Thyroid gland (tissue), 4 donors: ENCODE measurements at regions not wholly inside any gene's neighbourhood (a gene's known extent, or its start where the extent isn't known, plus 50 kb on each side); places are given as distances from the start of the nearest gene placed in this dataset.

Source experiments
- DNase-seq, 2 donors: peaks; one replicate each; pipeline ENCODE4 v3.0.0-alpha.2; 2019
- H3K27ac ChIP-seq, 3 donors: fragments of 200-600 bp; sonication (generic); 1 replicate in 2 of 3; 2 replicates in 1 of 3; pipeline ENCODE4 v1.5.1; 2016 to 2019; ENCODE audit warnings: mild to moderate bottlenecking in 1 of 3, moderate library complexity in 1 of 3
- H3K27me3 ChIP-seq: fragments of 200-600 bp; sonication (generic); one replicate; pipeline ENCODE4 v1.5.1; 2019
- H3K36me3 ChIP-seq, 2 donors: fragments of 200-600 bp; sonication (generic); one replicate each; pipeline ENCODE4 v1.5.1; 2016 to 2019
- H3K4me1 ChIP-seq, 2 donors: fragments of 200-600 bp; sonication (generic); one replicate each; pipeline ENCODE4 v1.5.1; 2017 to 2019
- H3K4me3 ChIP-seq, 3 donors: fragments of 200-600 bp; sonication (generic); replicated peaks in 1 of 3; 1 replicate in 2 of 3; 2 replicates in 1 of 3; pipeline ENCODE4 v1.5.1; 2016; ENCODE audit warnings: mild to moderate bottlenecking in 1 of 3
- H3K9me3 ChIP-seq: fragments of 200-600 bp; sonication (generic); one replicate; pipeline ENCODE4 v1.5.1; 2017
- CTCF ChIP-seq, 6 experiments: fragments of 200-600 bp in 3 of 6; fragments of 450-650 bp in 3 of 6; sonication (generic) in 3 of 6; IDR thresholded peaks; one replicate each; pipeline ENCODE4 v1.5.1; 2016 to 2019; ENCODE audit warnings: antibody characterized with exemption in 6 of 6, mild to moderate bottlenecking in 2 of 6, inconsistent platforms in 1 of 6, moderate library complexity in 1 of 6
- POLR2A ChIP-seq, 2 donors: fragments of 450-650 bp; IDR thresholded peaks; one replicate each; pipeline ENCODE4 v1.6.1; 2017; ENCODE audit warnings: antibody characterized with exemption in 2 of 2, mild to moderate bottlenecking in 2 of 2, moderate library complexity in 1 of 2
- WGBS, 2 donors: methylation state at CpG; one replicate each; pipeline ENCODE4 v1.1.5; 2017; 5-methylcytosine and 5-hydroxymethylcytosine counted together
- intact Hi-C: fragments of 100-400 bp; cut with DNase I; formaldehyde crosslinking; loops from one replicate; pipeline ENCODE4 v1.15.1; 2023

- no peak for DNase-seq
- 94 to 95% methylated on average over 2 of the region's 2 CpGs for WGBS, 2 donors
- Histone ChIP-seq H3K4me3 (no peak overlapping the region), H3K27me3 (no peaks in the 10 kb centered on the region), H3K9me3 (no peaks in the 10 kb centered on the region), H3K27ac (no peak overlapping the region), H3K36me3 (no peaks in the 10 kb centered on the region), H3K4me1 (no peaks in the 10 kb centered on the region)
- TF ChIP-seq CTCF (IDR thresholded peaks at IDR 0.05) (no peak), POLR2A (IDR thresholded peaks at IDR 0.05) (no peak)
- intact Hi-C loops, result no loop called here
Observed at GRCh38 chr13:73337532-73337931, 278.7 kb downstream of the KLF5 start.

- intact Hi-C loops, result no loop called here
Observed at GRCh38 chr13:73336773-73337172, 278.0 kb downstream of the KLF5 start.

GRCh38 chr13:73335944-73336343, 277.1 kb downstream of the KLF5 start:
- no peak for TF ChIP-seq CTCF (IDR thresholded peaks at IDR 0.05)
- TF ChIP-seq POLR2A (IDR thresholded peaks at IDR 0.05), result no peak
- H3K36me3 ChIP-seq, result no peaks in the 10 kb centered on the region
- WGBS, 2 donors, result 86 to 96% methylated on average over 7 of the region's 7 CpGs

More at GRCh38 chr13:73336773-73337172, 278.0 kb downstream of the KLF5 start:
- H3K9me3 ChIP-seq, result no peaks in the 10 kb centered on the region
- WGBS, 2 donors, result 80 to 81% methylated on average over 4 of the region's 4 CpGs
- no peak for TF ChIP-seq POLR2A (IDR thresholded peaks at IDR 0.05)
- no peak for TF ChIP-seq CTCF (IDR thresholded peaks at IDR 0.05)
- no peak overlapping the region for H3K4me3 ChIP-seq
- no peaks in the 10 kb centered on the region for H3K4me1 ChIP-seq
- no peak for DNase-seq
- no peaks in the 10 kb centered on the region for H3K27me3 ChIP-seq
- no peaks in the 10 kb centered on the region for H3K36me3 ChIP-seq
- H3K27ac ChIP-seq, result no peak overlapping the region

GRCh38 chr13:73335210-73335609, 276.4 kb downstream of the KLF5 start:
- DNase-seq, result no peak
- intact Hi-C loops, result no loop called here
- 84 to 89% methylated on average over 5 of the region's 5 CpGs for WGBS, 2 donors
- Histone ChIP-seq H3K4me3 (no peak overlapping the region), H3K27me3 (no peaks in the 10 kb centered on the region), H3K27ac (no peak overlapping the region), H3K9me3 (no peaks in the 10 kb centered on the region), H3K4me1 (no peaks in the 10 kb centered on the region), H3K36me3 (no peaks in the 10 kb centered on the region)
- no peak for TF ChIP-seq CTCF (IDR thresholded peaks at IDR 0.05)
- TF ChIP-seq POLR2A (IDR thresholded peaks at IDR 0.05), result no peak

More at GRCh38 chr13:73335944-73336343, 277.1 kb downstream of the KLF5 start:
- Histone ChIP-seq H3K27me3 (no peaks in the 10 kb centered on the region), H3K4me1 (no peaks in the 10 kb centered on the region), H3K9me3 (no peaks in the 10 kb centered on the region), H3K27ac (no peak overlapping the region), H3K4me3 (no peak overlapping the region)
- no peak for DNase-seq
- intact Hi-C loops, result no loop called here

- H3K36me3 ChIP-seq, result no peaks in the 10 kb centered on the region
Observed at GRCh38 chr13:73334445-73334844, 275.6 kb downstream of the KLF5 start.

More at GRCh38 chr13:73334445-73334844, 275.6 kb downstream of the KLF5 start:
- no peak for TF ChIP-seq CTCF (IDR thresholded peaks at IDR 0.05)
- Histone ChIP-seq H3K4me3 (no peak overlapping the region), H3K27ac (no peak overlapping the region), H3K9me3 (no peaks in the 10 kb centered on the region), H3K27me3 (no peaks in the 10 kb centered on the region), H3K4me1 (no peaks in the 10 kb centered on the region)
- DNase-seq, result no peak
- intact Hi-C loops, result no loop called here
- 94% methylated on average over 4 of the region's 4 CpGs for WGBS, 2 donors
